ENCODE measurements at regions not wholly inside any gene's neighbourhood (a gene's known extent, or its start where the extent isn't known, plus 50 kb on each side); places are given as distances from the start of the nearest gene placed in this dataset.
"Not testable (repeated sequence)": the region's sequence is repeated elsewhere in the genome, so short reads cannot be mapped to it uniquely, and the experiment has no call there.

DNA sequence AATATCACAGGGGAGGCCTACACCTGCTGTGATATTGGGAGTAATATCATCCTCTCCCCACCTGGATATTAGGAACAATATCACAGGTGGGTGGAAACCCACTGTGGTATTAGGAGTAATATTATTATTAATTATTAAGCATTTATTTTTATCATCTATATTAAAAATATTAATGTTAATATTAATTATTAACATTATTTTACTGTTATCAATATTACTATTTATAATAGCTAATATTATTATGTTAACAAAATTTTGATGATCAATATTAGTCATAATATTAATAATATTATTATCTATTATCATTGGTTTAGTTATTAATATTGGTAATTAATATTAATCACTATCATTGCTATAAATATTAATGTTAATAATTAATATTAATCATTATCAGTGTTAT, 161.1 kb upstream of the API5 start:
- POLR2A ChIA-PET = no interaction called here

DNA sequence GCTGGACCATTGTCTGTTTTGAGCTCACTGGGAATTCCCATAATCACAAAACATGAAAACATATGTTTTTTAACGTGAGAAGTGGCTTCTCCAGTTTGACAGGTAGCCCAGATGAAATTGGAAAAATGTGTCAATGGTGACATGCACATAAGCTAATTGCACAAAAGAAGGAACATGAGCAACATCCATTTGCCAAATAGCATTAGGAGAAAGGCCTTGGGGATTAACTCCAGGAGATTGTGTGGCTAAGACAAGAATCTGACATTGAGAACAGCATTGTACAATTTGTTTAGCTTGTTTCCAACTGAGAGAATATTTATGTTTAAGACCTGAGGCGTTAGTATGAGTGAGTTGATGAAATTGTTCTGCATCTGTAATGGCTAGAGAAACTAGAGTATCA, 147.0 kb upstream of the API5 start:
- ChIA-PET CTCF (no interaction called here), POLR2A (no interaction called here)

More for the DNA sequence above, 161.1 kb upstream of the API5 start:
- CTCF ChIA-PET = no interaction called here

DNA sequence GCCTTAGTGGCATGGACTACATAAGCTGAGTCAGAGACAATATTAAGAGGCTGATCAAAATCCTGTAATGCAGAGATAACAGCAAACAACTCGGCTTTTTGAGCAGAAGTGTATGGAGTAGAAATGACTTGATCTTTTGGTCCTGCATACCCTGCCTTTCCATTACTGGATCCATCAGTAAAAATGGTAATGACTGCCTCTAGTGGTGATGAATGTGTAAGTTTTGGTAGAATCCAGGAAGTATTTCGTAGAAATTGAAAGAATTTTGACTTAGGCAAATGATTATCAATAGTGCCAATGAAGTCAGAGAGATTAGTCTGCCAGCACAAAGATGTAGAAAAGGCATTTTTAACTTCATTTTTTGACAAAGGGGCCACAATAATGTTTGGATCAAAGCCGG, 146.4 kb upstream of the API5 start:
- POLR2A ChIA-PET, CTCF ChIA-PET: not testable (repeated sequence)

DNA sequence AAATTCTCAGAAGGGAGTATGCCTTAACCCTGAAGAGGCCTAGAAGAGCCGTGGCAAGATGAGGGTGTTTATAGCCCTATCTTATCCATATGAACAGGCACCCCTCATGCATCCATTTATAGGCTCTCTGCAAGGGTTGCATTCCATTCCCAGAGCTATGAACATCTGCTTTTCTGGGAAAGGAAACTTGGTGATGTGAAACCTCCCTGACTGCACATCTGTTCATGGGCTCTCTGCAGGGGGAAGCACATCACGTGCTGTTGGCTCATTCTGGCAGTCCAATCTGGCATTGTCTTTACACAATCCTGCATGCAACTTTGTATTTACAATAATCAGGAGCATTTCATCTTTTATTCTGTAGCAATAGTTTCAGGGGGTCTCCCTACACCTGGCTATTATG, 143.6 kb upstream of the API5 start:
- CTCF ChIA-PET, POLR2A ChIA-PET: not testable (repeated sequence)

DNA sequence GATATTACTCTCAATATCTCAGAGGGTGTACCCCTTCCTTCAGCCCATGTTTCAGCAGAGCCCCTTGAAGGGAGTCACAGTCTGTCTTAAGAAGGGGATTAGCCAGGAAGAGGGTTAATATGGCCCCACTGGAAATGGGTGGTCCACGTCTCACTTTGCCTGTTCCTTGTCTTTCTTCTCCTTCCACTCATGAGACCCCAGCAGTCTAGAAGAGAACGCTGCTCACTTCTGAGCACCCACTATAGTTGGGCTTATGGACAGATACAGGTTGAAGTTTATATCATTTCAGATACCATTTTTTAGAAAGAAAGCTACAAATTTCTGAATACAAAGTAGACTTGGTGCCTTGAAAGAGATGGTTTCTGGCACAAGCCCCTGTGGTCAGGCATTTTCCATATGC, 139.3 kb upstream of the API5 start:
- ChIA-PET POLR2A (no interaction called here), CTCF (no interaction called here)

DNA sequence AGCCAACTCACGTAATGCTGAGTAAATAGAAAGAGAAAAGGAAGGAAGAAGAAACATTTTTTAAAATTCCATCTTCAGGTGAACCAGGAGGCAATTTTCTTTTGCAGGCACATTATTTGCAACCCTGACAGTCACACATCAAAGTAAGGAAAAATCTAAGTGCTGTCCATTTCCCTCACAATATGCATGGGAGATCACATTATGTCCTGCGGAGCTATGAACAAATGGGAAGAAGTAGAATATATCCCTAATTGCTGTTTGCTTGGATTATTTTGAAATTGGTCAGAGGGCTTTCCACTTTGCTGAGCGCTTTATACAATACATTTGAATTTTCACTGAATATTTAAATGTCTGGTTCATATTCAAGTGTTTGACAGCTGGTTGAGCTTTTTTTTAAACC, 133.8 kb upstream of the API5 start:
- ChIA-PET CTCF (no interaction called here), POLR2A (no interaction called here)

DNA sequence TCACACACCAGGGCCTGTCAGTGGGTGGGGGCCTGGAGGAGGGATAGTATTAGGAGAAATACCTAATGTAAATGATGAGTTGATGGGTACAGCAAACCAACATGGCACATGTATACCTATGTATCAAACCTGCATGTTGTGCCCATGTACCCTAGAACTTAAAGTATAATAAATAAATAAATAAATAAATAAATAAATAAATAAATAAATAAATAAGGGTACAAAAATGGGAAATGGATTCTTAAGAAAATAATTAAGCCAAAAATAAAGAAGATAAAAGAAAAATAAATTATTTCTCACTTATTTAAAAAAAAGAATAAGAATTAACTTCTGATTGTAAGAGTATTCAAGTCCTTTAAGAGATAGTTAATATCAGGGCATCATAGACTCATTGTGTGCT, 117.3 kb upstream of the API5 start:
- CTCF ChIA-PET, POLR2A ChIA-PET: not testable (repeated sequence)

DNA sequence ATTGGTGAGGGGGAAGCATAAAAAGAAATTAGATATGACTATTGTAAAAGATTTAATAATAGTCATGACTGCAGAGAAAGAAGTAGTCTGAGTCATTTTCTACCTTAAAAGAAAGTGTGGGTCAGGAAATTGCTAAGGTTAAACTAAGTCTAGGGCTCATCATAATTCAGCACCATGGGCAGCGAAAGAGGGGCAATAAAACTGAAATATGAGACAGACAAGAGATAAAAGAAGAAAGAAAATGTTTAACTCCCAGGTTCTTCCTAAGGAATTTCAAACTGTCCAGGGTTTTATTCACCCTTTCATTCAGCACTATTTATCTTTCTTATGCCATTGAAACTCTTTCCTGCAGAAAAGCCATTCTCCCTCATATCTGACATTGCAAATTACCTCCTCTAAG, 114.4 kb upstream of the API5 start:
- CTCF ChIA-PET = no interaction called here
- POLR2A ChIA-PET = no interaction called here

DNA sequence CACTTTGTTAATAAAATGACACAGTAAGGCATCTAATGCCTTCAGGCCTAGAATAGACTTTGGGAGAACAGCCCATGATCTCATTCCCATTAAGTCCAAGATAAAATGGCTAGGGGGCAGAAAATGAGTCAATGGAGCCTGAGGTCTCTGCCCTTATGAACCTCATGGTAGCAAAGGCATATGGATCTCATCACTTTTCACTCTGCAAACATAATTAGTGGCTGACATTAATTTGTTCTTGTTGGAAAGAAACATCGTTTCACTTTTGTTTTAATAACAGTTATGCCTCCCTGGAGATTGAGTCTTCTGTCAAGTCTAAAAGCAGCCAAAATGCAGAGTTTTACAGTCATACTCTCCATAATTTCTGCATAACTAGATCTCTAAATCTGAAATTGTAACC, 111.8 kb upstream of the API5 start:
- CTCF ChIA-PET = no interaction called here
- POLR2A ChIA-PET = no interaction called here

DNA sequence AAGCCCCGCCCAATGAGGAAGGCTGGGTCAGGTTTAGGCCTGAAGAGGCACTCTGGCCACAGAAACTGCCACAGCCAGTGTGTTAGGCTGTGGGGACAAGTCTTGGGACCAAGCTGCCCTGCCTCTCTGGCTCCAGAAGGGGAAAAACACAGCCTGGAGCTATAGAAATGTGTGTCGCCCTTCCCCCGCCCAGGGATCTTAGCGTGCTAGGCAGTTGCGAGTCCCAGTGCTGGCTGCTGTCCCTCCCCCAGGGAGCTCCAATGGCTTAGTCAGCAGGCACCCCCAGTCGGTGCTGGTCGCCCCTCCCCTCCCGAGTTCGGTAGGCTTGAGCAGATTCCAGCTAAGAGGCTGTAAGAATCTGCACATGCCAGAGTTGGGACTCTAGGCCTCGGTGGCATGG, 99.5 kb upstream of the API5 start:
- POLR2A ChIA-PET = no interaction called here

DNA sequence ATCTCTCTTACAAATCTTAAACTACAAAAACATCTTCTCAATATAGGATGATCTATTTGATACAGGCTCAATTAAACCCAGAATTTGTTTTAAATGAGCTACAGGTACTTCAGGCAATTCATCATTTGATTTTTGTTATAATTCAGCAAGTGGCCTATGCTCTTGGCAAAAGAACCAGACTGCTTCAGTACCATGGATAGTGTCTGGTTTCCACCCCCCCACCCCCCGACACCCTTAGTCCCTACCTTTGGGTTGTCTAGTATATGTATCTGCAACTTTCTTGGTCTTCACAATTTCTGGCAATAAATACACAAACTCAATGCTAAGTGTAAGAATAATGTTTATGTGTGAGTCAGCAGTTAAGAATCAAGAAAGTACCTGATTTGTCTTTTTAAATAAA, 97.3 kb upstream of the API5 start:
- ChIA-PET CTCF (no interaction called here), POLR2A (no interaction called here)

More for the DNA sequence above, 99.5 kb upstream of the API5 start:
- CTCF ChIA-PET = no interaction called here

DNA sequence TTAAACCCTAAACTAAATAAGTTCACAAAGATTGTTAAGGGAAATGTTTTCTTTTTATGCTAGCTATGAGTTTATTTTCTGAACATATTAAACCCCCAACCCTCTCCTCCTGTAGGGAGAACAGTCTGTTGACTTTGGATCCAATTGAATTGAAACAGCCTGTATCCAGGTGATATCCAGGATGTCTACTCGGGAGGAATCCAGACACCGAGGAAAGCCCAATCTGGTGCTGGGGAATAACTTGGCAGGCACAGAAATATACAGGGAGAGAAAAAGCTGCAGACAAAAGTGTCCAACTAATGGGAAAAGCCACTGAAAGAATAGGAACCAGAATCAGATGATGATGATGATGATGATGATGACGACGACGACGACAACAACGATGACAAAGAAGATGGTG, 93.9 kb upstream of the API5 start:
- ChIA-PET POLR2A (no interaction called here), CTCF (no interaction called here)

DNA sequence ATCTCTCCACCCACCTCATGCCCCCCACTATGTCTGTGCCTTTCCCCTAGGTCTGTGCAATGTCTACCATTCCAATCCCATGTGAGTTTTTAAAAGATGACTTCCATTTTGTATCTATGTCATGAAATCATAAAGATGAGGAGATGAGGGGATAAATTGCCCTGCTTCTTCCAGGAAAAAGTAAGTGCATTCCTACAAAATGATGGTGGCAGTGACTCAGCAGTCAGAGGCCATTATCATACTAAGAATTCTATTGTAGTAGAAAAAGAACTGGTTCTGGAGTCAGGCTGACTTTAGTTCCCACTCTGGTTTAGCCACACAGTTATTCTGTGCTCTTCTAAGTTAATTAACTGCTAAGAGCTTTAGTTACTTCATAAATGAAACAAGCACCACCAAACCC, 89.6 kb upstream of the API5 start:
- ChIA-PET POLR2A (no interaction called here), CTCF (no interaction called here)

DNA sequence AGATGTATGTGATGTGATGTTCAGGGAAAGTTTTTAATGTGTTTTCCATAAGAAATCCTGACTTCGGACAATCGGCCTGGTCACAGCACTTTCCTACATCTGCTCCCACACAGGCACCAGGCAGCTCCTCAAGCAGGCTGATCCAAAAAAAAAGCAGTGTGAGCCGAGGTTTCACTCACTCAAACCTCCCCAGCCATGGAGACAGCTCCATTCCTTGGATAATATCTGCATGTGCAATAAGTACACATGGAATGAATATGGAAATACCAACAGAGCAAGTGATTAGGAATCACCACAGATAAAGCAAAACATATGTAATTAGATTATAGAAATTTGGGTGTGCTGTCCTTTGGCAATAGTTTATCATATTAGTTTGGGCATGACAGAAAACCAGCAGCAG, 88.8 kb upstream of the API5 start:
- CTCF ChIA-PET = interaction anchor here (0.7 kb wide), 1 partner anchor 625 kb away, joined by 3 read pairs; no protein-coding TSS in a partner anchor

DNA sequence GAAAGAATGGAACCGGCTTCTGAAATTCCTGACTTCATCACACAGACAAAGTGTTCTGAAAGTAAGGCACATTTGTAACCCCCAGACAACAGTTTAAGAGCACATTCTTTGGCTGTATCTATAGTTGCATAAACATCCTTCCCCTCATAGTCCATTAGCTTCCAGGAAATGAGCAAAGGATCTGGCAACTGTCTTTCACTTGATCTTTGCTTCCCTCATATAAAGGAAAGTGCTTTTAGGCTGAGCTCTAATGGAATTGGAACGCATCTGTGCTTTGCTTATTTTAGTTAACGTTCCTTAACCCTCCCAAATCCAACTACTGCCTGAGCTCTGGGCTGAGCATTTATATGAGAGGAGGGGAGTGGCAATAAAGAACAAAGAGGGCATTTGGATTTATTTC, 76.9 kb upstream of the API5 start:
- POLR2A ChIA-PET = no interaction called here

More for the DNA sequence above, 88.8 kb upstream of the API5 start:
- POLR2A ChIA-PET = no interaction called here

DNA sequence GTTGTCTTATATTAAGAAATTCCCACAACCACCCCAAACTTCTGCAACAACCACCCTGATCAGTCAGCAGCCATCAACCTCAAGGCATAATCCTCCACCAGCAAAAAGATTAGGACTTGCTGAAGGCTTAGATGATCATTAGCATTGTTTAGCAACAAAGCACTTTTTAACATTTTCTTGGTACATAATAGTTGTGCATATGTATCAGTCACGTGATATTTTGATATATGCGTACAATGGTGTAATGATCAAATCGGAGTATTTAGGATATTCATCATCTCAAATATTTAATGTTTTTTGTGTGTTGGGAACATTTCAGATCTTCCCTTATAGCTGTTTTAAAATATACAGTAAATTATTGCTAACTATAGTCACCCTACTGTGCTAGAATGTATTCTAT, 73.5 kb upstream of the API5 start:
- POLR2A ChIA-PET = no interaction called here

More for the DNA sequence above, 76.9 kb upstream of the API5 start:
- CTCF ChIA-PET = no interaction called here

DNA sequence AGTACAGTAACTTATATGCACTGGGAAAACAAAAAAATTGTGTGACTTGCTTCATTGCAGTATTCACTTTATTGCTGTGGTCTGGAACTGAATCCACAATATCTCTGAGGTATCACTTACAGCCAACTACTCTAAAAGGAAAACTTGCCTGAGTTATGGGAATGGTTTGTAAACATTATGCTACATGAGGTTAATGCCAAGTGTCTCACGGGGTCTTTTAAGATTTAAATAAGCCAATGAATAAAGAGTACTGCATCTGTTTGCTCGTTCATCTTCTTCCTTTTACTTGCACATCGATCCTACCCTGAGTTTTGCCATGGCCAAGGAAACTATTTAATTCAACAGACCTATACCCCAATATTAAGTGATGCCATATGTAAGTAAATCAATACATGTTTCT, 72.0 kb upstream of the API5 start:
- ChIA-PET CTCF (no interaction called here), POLR2A (no interaction called here)

More for the DNA sequence above, 73.5 kb upstream of the API5 start:
- CTCF ChIA-PET = no interaction called here

DNA sequence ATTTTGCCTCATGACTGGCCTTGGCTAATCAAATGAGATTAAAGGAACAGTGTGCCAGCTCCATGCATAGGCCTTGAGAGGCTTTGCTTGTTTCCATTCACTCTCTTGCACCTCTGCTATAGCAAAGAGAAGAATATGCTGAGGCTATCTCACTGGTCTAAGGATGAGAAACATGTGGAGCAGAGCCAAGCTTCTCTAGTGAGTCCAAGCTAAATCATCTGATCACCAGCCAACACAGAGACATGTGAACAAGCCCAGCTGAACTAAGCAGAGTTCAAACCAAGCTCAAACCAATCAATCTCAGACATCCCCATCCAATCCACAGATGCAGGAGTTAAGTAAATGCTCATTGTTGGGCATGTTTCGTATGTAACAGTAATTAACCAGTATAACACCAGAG, 69.4 kb upstream of the API5 start:
- ChIA-PET CTCF (no interaction called here), POLR2A (no interaction called here)

DNA sequence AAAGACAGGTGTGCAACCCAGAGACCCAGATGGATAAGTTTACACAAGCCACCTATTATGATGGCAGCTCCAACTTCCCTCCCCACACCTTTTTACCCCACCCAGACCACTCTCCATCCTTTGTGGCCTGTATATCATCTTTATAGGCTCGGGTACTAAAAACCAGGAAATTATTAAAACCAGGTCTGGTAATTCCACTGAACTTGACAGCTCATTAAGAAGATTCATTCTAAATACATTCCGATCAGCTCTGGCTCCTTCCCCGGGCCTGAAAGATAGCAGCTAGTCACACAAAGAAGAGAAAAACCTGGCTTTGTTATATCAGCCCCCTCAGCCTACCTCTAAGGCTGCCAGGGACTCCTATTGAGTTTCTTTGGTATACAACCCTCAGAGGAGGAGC, 67.9 kb upstream of the API5 start:
- POLR2A ChIA-PET = no interaction called here
- CTCF ChIA-PET = no interaction called here

DNA sequence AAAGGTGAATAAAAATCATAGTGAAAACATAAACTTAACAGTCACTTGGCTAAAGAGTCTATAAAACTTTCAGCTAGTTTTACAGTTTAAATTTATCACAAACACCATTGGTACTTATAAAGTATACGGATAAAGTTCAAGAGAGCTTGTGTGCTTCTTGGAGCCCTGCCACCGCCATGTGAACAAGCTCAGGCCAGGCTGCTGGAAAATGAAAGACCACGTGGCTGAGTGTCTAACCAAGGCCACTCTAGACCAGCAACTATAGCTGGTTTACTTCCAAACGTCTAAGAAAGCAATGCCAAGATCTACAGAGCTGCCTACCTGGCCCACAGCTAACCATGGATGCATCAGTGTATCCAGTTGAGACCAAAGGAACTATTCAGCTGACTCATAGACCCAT, 66.3 kb upstream of the API5 start:
- ChIA-PET CTCF (no interaction called here), POLR2A (no interaction called here)

DNA sequence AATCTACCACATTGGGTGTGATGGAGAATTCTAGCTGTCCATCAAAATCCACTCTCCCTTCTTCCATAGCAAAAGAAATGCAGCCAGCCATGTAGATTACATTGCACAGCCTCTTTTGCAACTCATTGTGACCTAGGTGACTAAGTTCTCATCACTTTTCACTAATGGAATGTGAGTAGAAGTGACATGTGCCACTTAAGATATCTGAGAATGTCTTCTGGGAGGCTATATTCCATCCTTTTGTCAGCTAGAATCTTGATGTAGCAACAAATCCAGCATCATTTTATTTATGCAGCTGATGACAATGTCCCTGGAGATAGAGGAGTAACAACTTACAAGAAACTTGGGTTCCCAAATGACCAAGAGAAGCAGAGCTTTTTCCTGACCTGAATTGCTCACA, 61.5 kb upstream of the API5 start:
- CTCF ChIA-PET = no interaction called here

DNA sequence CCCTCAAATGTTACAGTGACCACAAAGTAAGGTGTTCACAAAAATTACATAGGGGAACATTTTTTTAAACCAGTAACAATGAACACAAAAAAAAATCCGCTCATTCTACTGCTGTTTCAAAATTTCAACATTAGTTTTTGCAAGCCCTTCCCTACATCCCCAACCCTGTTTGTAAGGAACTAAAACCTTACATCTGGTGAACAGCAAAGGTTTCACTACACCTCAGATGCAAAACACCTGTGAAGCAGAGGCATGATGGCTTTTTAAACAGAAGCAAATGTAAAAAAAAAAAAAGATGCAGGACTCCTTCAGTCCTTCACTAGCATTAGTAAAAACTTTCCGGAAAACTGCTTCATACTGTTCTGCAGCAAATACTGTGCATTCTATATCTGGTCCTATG, 50.0 kb upstream of the API5 start:
- POLR2A ChIA-PET = no interaction called here

More for the DNA sequence above, 61.5 kb upstream of the API5 start:
- POLR2A ChIA-PET = no interaction called here

More for the DNA sequence above, 50.0 kb upstream of the API5 start:
- CTCF ChIA-PET = no interaction called here
